H9 (cell line): ENCODE measurements at regions not wholly inside any gene's neighbourhood (a gene's known extent, or its start where the extent isn't known, plus 50 kb on each side); places are given as distances from the start of the nearest gene placed in this dataset.

ENCODE experiments used
- DNase-seq: peaks from one replicate; pipeline ENCODE4 v3.0.0-alpha.2; 2017
- H2AFZ ChIP-seq: one replicate; pipeline ENCODE4 v1.6.1; 2013; ENCODE audit warnings: mild to moderate bottlenecking, low read length, control low read depth, moderate library complexity
- H2AK5ac ChIP-seq: 2 replicates; pipeline ENCODE4 v1.6.1; 2013; ENCODE audit warnings: low read length, control low read depth, mixed read lengths; ENCODE audit not compliant: insufficient read length
- H2BK120ac ChIP-seq: one replicate; pipeline ENCODE4 v1.6.1; 2013; ENCODE audit warnings: low read depth, mild to moderate bottlenecking, low read length, control low read depth, inconsistent platforms; ENCODE audit not compliant: poor library complexity, severe bottlenecking
- H2BK12ac ChIP-seq: 2 replicates; pipeline ENCODE4 v1.6.1; 2013; ENCODE audit warnings: low read length, control low read depth, mixed read lengths, low read depth; ENCODE audit not compliant: insufficient read length
- H2BK15ac ChIP-seq: 2 replicates; pipeline ENCODE4 v1.6.1; 2013; ENCODE audit warnings: low read depth, low read length, control low read depth
- H2BK20ac ChIP-seq: one replicate; pipeline ENCODE4 v1.6.1; 2013; ENCODE audit warnings: low read depth, mild to moderate bottlenecking, low read length, control low read depth, inconsistent platforms; ENCODE audit not compliant: poor library complexity, severe bottlenecking
- H2BK5ac ChIP-seq: 2 replicates; pipeline ENCODE4 v1.6.1; 2013; ENCODE audit warnings: low read length, control low read depth, mixed read lengths; ENCODE audit not compliant: insufficient read length
- H3K14ac ChIP-seq: 2 replicates; pipeline ENCODE4 v1.6.1; 2013; ENCODE audit warnings: low read length, control low read depth; ENCODE audit not compliant: insufficient read depth
- H3K18ac ChIP-seq: 2 replicates; pipeline ENCODE4 v1.6.1; 2013; ENCODE audit warnings: low read depth, mild to moderate bottlenecking, mixed read lengths, low read length, control low read depth; ENCODE audit not compliant: insufficient read length
- H3K23ac ChIP-seq: 2 replicates; pipeline ENCODE4 v1.6.1; 2013; ENCODE audit warnings: low read length, control low read depth, mixed read lengths, low read depth; ENCODE audit not compliant: insufficient read length
- H3K23me2 ChIP-seq: 2 replicates; pipeline ENCODE4 v1.6.1; 2013; ENCODE audit warnings: low read depth, mild to moderate bottlenecking, mixed read lengths, low read length, control low read depth; ENCODE audit not compliant: insufficient read length, poor library complexity, severe bottlenecking
- H3K27ac ChIP-seq: 2 replicates; pipeline ENCODE4 v1.5.1; 2013; ENCODE audit warnings: low read length, control low read depth, mixed read lengths, low read depth; ENCODE audit not compliant: insufficient read length
- H3K27me3 ChIP-seq: 2 replicates; pipeline ENCODE4 v1.6.1; 2013; ENCODE audit warnings: low read length, control low read depth, inconsistent platforms; ENCODE audit not compliant: insufficient read depth
- H3K4ac ChIP-seq: 2 replicates; pipeline ENCODE4 v1.6.1; 2013; ENCODE audit warnings: low read depth, mild to moderate bottlenecking, control low read depth, inconsistent platforms, low read length, moderate library complexity
- H3K4me1 ChIP-seq: 2 replicates; pipeline ENCODE4 v1.6.1; 2013; ENCODE audit warnings: low read length, control low read depth, inconsistent platforms; ENCODE audit not compliant: insufficient read depth
- H3K4me2 ChIP-seq: 2 replicates; pipeline ENCODE4 v1.6.1; 2013; ENCODE audit warnings: low read length, control low read depth, mixed read lengths; ENCODE audit not compliant: insufficient read length, insufficient read depth
- H3K56ac ChIP-seq: 2 replicates; pipeline ENCODE4 v1.6.1; 2013; ENCODE audit warnings: low read depth, mild to moderate bottlenecking, mixed read lengths, low read length, control low read depth; ENCODE audit not compliant: insufficient read length
- H3K79me1 ChIP-seq: 2 replicates; pipeline ENCODE4 v1.6.1; 2013; ENCODE audit warnings: low read depth, mild to moderate bottlenecking, moderate library complexity, low read length, control low read depth, inconsistent platforms; ENCODE audit not compliant: insufficient read depth, poor library complexity, severe bottlenecking
- H3K79me2 ChIP-seq: 2 replicates; pipeline ENCODE4 v1.6.1; 2013; ENCODE audit warnings: low read length, control low read depth, inconsistent platforms; ENCODE audit not compliant: insufficient read depth
- H3K9ac ChIP-seq: 2 replicates; pipeline ENCODE4 v1.6.1; 2013; ENCODE audit warnings: low read length, control low read depth, mixed read lengths; ENCODE audit not compliant: insufficient read length; ENCODE audit errors: extremely low read depth
- H3K9me3 ChIP-seq: one replicate; pipeline ENCODE4 v1.6.1; 2013; ENCODE audit warnings: low read depth, low read length, inconsistent platforms; ENCODE audit not compliant: control insufficient read depth
- H3T11ph ChIP-seq: one replicate; pipeline ENCODE4 v1.6.1; 2013; ENCODE audit warnings: mild to moderate bottlenecking, low read length, control low read depth, inconsistent platforms
- H4K20me1 ChIP-seq: one replicate; pipeline ENCODE4 v1.6.1; 2013; ENCODE audit not compliant: control insufficient read depth, insufficient read length, insufficient read depth
- H4K5ac ChIP-seq: 2 replicates; pipeline ENCODE4 v1.6.1; 2013; ENCODE audit warnings: low read depth, mild to moderate bottlenecking, mixed read lengths, low read length, control low read depth; ENCODE audit not compliant: insufficient read length
- H4K8ac ChIP-seq: replicated peaks from 2 replicates; pipeline ENCODE4 v1.6.1; 2013; ENCODE audit warnings: low read length, control low read depth, mixed read lengths, low read depth; ENCODE audit not compliant: insufficient read length
- H4K91ac ChIP-seq: 2 replicates; pipeline ENCODE4 v1.6.1; 2013; ENCODE audit warnings: low read depth, mild to moderate bottlenecking, moderate library complexity, mixed read lengths, low read length, control low read depth; ENCODE audit not compliant: insufficient read length
- H3K27ac Mint-ChIP-seq, 3 experiments: 2 replicates in 2 of 3; 3 replicates in 1 of 3; pipeline ENCODE4 v1.8.0; 2020 to 2021; ENCODE audit warnings: mixed read lengths in 3 of 3, mild to moderate bottlenecking in 1 of 3, moderate library complexity in 1 of 3
- H3K27me3 Mint-ChIP-seq: 2 replicates; pipeline ENCODE4 v1.8.0; 2021; ENCODE audit warnings: low read depth, mild to moderate bottlenecking, moderate library complexity, mixed read lengths
- H3K36me3 Mint-ChIP-seq, 3 experiments: 2 replicates in 2 of 3; 3 replicates in 1 of 3; pipeline ENCODE4 v1.8.0; 2020 to 2021; ENCODE audit warnings: low read depth in 3 of 3, mixed read lengths in 3 of 3; ENCODE audit not compliant: insufficient read depth in 1 of 3
- H3K4me1 Mint-ChIP-seq, 2 experiments: 2 replicates each; pipeline ENCODE4 v1.8.0; 2020; ENCODE audit warnings: mixed read lengths in 2 of 2
- H3K4me3 Mint-ChIP-seq, 2 experiments: 2 replicates in 1 of 2; 3 replicates in 1 of 2; pipeline ENCODE4 v1.8.0; 2020 to 2021; ENCODE audit warnings: mild to moderate bottlenecking in 2 of 2, mixed read lengths in 2 of 2, moderate library complexity in 1 of 2
- H3K9me3 Mint-ChIP-seq, 2 experiments: 2 replicates in 1 of 2; 3 replicates in 1 of 2; pipeline ENCODE4 v1.8.0; 2020; ENCODE audit warnings: mild to moderate bottlenecking in 2 of 2, mixed read lengths in 2 of 2, moderate library complexity in 1 of 2
- CTCF ChIP-seq: fragments of 200-600 bp; sonication (generic); conservative IDR thresholded peaks from 3 replicates; pipeline ENCODE4 v1.8.0; 2021; ENCODE audit warnings: antibody characterized with exemption, mild to moderate bottlenecking
- WGBS: extraction: QIAGEN DNeasy Blood & Tissue Kit; methylation state at CpG from one replicate; pipeline ENCODE4 v1.1.7; 2013; ENCODE audit warnings: missing lambda C conversion rate, low lambda C conversion rate, mixed read lengths; ENCODE audit not compliant: insufficient read length; ENCODE audit errors: extremely low coverage; 5-methylcytosine and 5-hydroxymethylcytosine counted together

DNA sequence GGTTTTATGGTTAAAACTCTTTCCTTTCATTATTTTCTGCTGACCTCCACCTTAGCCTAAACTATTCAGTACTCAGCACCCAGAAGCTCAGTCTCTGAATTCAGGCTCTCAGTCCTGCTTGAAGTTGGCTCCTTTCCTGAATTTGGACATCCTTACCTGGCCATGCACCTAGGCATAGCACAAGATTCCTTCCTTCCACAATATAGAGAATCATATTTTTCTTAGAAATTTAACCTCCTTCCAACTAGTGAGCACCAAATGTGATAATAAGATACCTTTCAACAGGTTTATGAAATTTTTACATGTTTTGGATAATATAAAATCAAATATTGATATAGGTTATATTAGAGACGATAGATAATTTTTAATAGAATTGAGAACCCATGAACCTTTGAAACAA is 905.6 kb upstream of the GHITM start:
- WGBS: no CpG with 5 or more reads among the region's 1 CpG
- Histone ChIP-seq H2BK15ac (no peak overlapping the region), H4K8ac (no peak overlapping the region)

More for the DNA sequence above, 905.6 kb upstream of the GHITM start:
- H3K27me3 Mint-ChIP-seq: no peaks in the 10 kb centered on the region; the same call in 1 of the 2 replicates
- no peak overlapping the region for H3K4ac ChIP-seq
- H3K4me1 Mint-ChIP-seq: peaks cover 3 to 6% of the 10 kb centered on the region in 2 experiments; a peak in 3 of 4 replicates
- no peak overlapping the region for H3T11ph ChIP-seq
- no peak overlapping the region for H4K91ac ChIP-seq
- no peak overlapping the region for H3K27ac Mint-ChIP-seq
- no peak overlapping the region for H3K27ac ChIP-seq
- no peak overlapping the region for H3K4me2 ChIP-seq
- H3K9me3 Mint-ChIP-seq: no peaks in the 10 kb centered on the region
- H2BK20ac ChIP-seq: no peak overlapping the region
- H2BK5ac ChIP-seq: no peak overlapping the region
- no peaks in the 10 kb centered on the region for H3K4me1 ChIP-seq
- no peak for DNase-seq
- no peaks in the 10 kb centered on the region for H3K79me2 ChIP-seq
- no peak overlapping the region for H3K56ac ChIP-seq
- no peak overlapping the region for H3K4me3 Mint-ChIP-seq
- no peak overlapping the region for H3K14ac ChIP-seq
- no peak overlapping the region for H2AK5ac ChIP-seq
- H3K23me2 ChIP-seq: no peaks in the 10 kb centered on the region
- no peak overlapping the region for H2AFZ ChIP-seq
- H3K79me1 ChIP-seq: no peaks in the 10 kb centered on the region
- H4K5ac ChIP-seq: no peak overlapping the region
- no peak overlapping the region for H2BK120ac ChIP-seq
- no peaks in the 10 kb centered on the region for H3K27me3 ChIP-seq
- no peak overlapping the region for H3K18ac ChIP-seq
- H2BK12ac ChIP-seq: no peak overlapping the region
- no peak overlapping the region for H3K23ac ChIP-seq
- no peak overlapping the region for H3K9ac ChIP-seq
- no peaks in the 10 kb centered on the region for H3K9me3 ChIP-seq
- no peak for TF ChIP-seq CTCF
- no peaks in the 10 kb centered on the region for H4K20me1 ChIP-seq
- H3K36me3 Mint-ChIP-seq: no peaks in the 10 kb centered on the region
